Esophagus (tissue), 2 donors: ENCODE measurements at regions not wholly inside any gene's neighbourhood (a gene's known extent, or its start where the extent isn't known, plus 50 kb on each side); places are given as distances from the start of the nearest gene placed in this dataset.

ENCODE experiments used
- H3K27ac ChIP-seq, 2 donors: one replicate each; pipeline ENCODE4 v1.5.1; 2013; ENCODE audit warnings: low read depth in 2 of 2, mild to moderate bottlenecking in 2 of 2, inconsistent platforms in 1 of 2, low read length in 1 of 2, moderate library complexity in 1 of 2
- H3K27me3 ChIP-seq, 2 donors: one replicate each; pipeline ENCODE4 v1.6.1; 2013; ENCODE audit warnings: low read length in 2 of 2, control low read depth in 1 of 2, mild to moderate bottlenecking in 1 of 2; ENCODE audit not compliant: insufficient read depth in 2 of 2, control insufficient read depth in 1 of 2
- H3K36me3 ChIP-seq, 2 donors: one replicate each; pipeline ENCODE4 v1.6.1; 2013; ENCODE audit warnings: low read length in 1 of 2; ENCODE audit not compliant: control insufficient read depth in 2 of 2, insufficient read depth in 2 of 2
- H3K4me1 ChIP-seq, 2 donors: one replicate each; pipeline ENCODE4 v1.6.1; 2013; ENCODE audit warnings: low read length in 1 of 2; ENCODE audit not compliant: control insufficient read depth in 2 of 2, insufficient read depth in 2 of 2
- H3K4me3 ChIP-seq, 2 donors: one replicate each; pipeline ENCODE4 v1.5.1; 2013; ENCODE audit warnings: low read length in 2 of 2, mild to moderate bottlenecking in 2 of 2, low read depth in 1 of 2, moderate library complexity in 1 of 2
- H3K9me3 ChIP-seq, 2 donors: one replicate each; pipeline ENCODE4 v1.6.1; 2013; ENCODE audit warnings: mild to moderate bottlenecking in 2 of 2, low read depth in 1 of 2, low read length in 1 of 2, moderate library complexity in 1 of 2; ENCODE audit not compliant: control insufficient read depth in 2 of 2, insufficient read depth in 1 of 2
- WGBS, 2 donors: extraction: QIAGEN DNeasy Blood & Tissue Kit; methylation state at CpG; one replicate each; pipeline ENCODE4 v1.1.7; 2013; 5-methylcytosine and 5-hydroxymethylcytosine counted together
- donor health status: healthy with polysubstance abuse.
- donor health status: Bipolar disorder and iron deficiency.

- no peak overlapping the region for H3K4me3 ChIP-seq
- WGBS, 2 donors = 60 to 68% methylated on average over 5 of the region's 5 CpGs
- H3K27me3 ChIP-seq = no peaks in the 10 kb centered on the region
- H3K4me1 ChIP-seq = no peaks in the 10 kb centered on the region
- H3K36me3 ChIP-seq = no peaks in the 10 kb centered on the region
- no peak overlapping the region for H3K27ac ChIP-seq
- no peaks in the 10 kb centered on the region for H3K9me3 ChIP-seq
These were observed 282.1 kb upstream of the LYPLAL1 start for GRCh38 chr1:218891577-218891976.

- Histone ChIP-seq H3K36me3 (no peaks in the 10 kb centered on the region), H3K4me3 (no peak overlapping the region), H3K27ac (no peak overlapping the region), H3K9me3 (no peaks in the 10 kb centered on the region), H3K27me3 (no peaks in the 10 kb centered on the region), H3K4me1 (no peaks in the 10 kb centered on the region)
- WGBS, 2 donors = 84% methylated on average over 3 of the region's 3 CpGs
These were observed 278.6 kb upstream of the LYPLAL1 start for GRCh38 chr1:218895064-218895587.

GRCh38 chr1:218896202-218896601 is 277.5 kb upstream of the LYPLAL1 start:
- Histone ChIP-seq H3K27me3 (no peaks in the 10 kb centered on the region), H3K4me3 (no peak overlapping the region), H3K9me3 (no peaks in the 10 kb centered on the region), H3K27ac (no peak overlapping the region), H3K4me1 (no peaks in the 10 kb centered on the region), H3K36me3 (no peaks in the 10 kb centered on the region)
- WGBS, 2 donors = 86 to 90% methylated on average over 5 of the region's 5 CpGs

- no peak overlapping the region for H3K27ac ChIP-seq
- no peak overlapping the region for H3K4me3 ChIP-seq
- H3K36me3 ChIP-seq = no peaks in the 10 kb centered on the region
- H3K27me3 ChIP-seq = no peaks in the 10 kb centered on the region
- WGBS, 2 donors = 31 to 42% methylated on average over 2 of the region's 2 CpGs
- no peaks in the 10 kb centered on the region for H3K4me1 ChIP-seq
- no peaks in the 10 kb centered on the region for H3K9me3 ChIP-seq
These were observed 274.8 kb upstream of the LYPLAL1 start for GRCh38 chr1:218898921-218899320.

- 69 to 70% methylated on average over 3 of the region's 3 CpGs for WGBS, 2 donors
These were observed 273.1 kb upstream of the LYPLAL1 start for GRCh38 chr1:218900615-218901014.

GRCh38 chr1:218904416-218904815 is 269.3 kb upstream of the LYPLAL1 start:
- H3K27ac ChIP-seq = no peak overlapping the region
- no peak overlapping the region for H3K4me3 ChIP-seq
- H3K27me3 ChIP-seq = no peaks in the 10 kb centered on the region
- 39 to 50% methylated on average over 1 of the region's 1 CpG for WGBS, 2 donors
- H3K36me3 ChIP-seq = no peaks in the 10 kb centered on the region
- no peaks in the 10 kb centered on the region for H3K4me1 ChIP-seq
- H3K9me3 ChIP-seq = no peaks in the 10 kb centered on the region

More at GRCh38 chr1:218900615-218901014, 273.1 kb upstream of the LYPLAL1 start:
- H3K36me3 ChIP-seq = no peaks in the 10 kb centered on the region
- H3K4me3 ChIP-seq = no peak overlapping the region
- H3K27ac ChIP-seq = no peak overlapping the region
- H3K4me1 ChIP-seq = no peaks in the 10 kb centered on the region
- no peaks in the 10 kb centered on the region for H3K9me3 ChIP-seq
- no peaks in the 10 kb centered on the region for H3K27me3 ChIP-seq

GRCh38 chr1:218916720-218917119 is 257.0 kb upstream of the LYPLAL1 start:
- Histone ChIP-seq H3K27me3 (no peaks in the 10 kb centered on the region), H3K36me3 (no peaks in the 10 kb centered on the region), H3K27ac (no peak overlapping the region), H3K4me1 (no peaks in the 10 kb centered on the region), H3K4me3 (no peak overlapping the region), H3K9me3 (no peaks in the 10 kb centered on the region)
- 87 to 100% methylated on average over 2 of the region's 2 CpGs for WGBS, 2 donors

- Histone ChIP-seq H3K4me1 (no peaks in the 10 kb centered on the region), H3K36me3 (no peaks in the 10 kb centered on the region), H3K9me3 (no peaks in the 10 kb centered on the region), H3K4me3 (no peak overlapping the region), H3K27me3 (no peaks in the 10 kb centered on the region), H3K27ac (no peak overlapping the region)
- WGBS, 2 donors = 59 to 63% methylated on average over 1 of the region's 1 CpG
These were observed 256.0 kb upstream of the LYPLAL1 start for GRCh38 chr1:218917656-218918055.

- H3K4me1 ChIP-seq = no peaks in the 10 kb centered on the region
- 59 to 67% methylated on average over 2 of the region's 2 CpGs for WGBS, 2 donors
- no peak overlapping the region for H3K4me3 ChIP-seq
- no peaks in the 10 kb centered on the region for H3K36me3 ChIP-seq
- H3K27ac ChIP-seq = no peak overlapping the region
- H3K9me3 ChIP-seq = no peaks in the 10 kb centered on the region
- no peaks in the 10 kb centered on the region for H3K27me3 ChIP-seq
These were observed 247.9 kb upstream of the LYPLAL1 start for GRCh38 chr1:218925777-218926176.

- H3K27ac ChIP-seq = no peak overlapping the region
- no peaks in the 10 kb centered on the region for H3K27me3 ChIP-seq
- H3K9me3 ChIP-seq = no peaks in the 10 kb centered on the region
- H3K36me3 ChIP-seq = no peaks in the 10 kb centered on the region
- 68 to 93% methylated on average over 2 of the region's 2 CpGs for WGBS, 2 donors
- no peak overlapping the region for H3K4me3 ChIP-seq
- H3K4me1 ChIP-seq = no peaks in the 10 kb centered on the region
These were observed 247.0 kb upstream of the LYPLAL1 start for GRCh38 chr1:218926631-218927030.
